ENCODE measurements at regions not wholly inside any gene's neighbourhood (a gene's known extent, or its start where the extent isn't known, plus 50 kb on each side); places are given as distances from the start of the nearest gene placed in this dataset.

DNA sequence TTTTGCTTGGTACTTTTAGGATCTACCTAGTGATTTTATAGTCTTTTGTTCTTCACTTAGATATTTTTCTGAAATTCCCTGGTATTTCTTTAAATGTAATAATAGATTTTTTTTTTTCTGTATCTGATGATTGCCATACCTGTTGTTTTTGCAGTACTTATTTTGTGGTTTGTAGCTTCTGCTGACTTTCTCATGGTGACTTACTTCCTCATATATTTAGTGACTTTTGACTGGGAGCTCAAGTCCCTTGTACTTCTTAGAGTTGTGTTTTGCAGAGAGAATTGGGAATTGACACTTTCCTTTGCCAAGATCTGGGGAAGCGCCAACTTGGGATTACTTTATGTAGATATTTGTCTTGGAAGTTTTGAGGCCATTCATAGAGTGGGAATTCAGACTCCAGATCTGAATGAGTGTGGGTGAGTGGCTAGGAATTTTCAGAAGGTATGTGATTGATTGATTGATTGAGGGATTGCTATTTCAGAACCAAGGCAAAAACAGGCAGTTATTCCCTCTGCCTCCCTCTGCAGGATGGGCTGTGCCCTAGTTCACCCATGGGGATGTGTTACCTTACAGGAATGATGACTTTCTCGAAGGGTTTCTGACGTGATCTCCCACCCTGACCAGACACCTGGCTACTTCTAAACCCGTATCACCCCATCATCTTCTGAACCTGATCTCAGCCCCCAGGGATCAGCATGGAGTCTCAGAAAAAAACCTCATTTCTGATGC is 219.5 kb downstream of the URB2 start:
- peaks cover 13% of the 10 kb centered on the region for H3K27me3 Mint-ChIP-seq (ENCODE audit: low read depth)
- ATAC-seq (no peak), DNase-seq (no peak)
- H3K4me1 Mint-ChIP-seq (ENCODE audit: low read depth) = peaks cover 3% of the 10 kb centered on the region
- no peaks in the 10 kb centered on the region for H3K36me3 Mint-ChIP-seq (ENCODE audit: insufficient read depth)
- no peak overlapping the region for H3K4me3 Mint-ChIP-seq
- H3K9me3 Mint-ChIP-seq = no peaks in the 10 kb centered on the region

DNA sequence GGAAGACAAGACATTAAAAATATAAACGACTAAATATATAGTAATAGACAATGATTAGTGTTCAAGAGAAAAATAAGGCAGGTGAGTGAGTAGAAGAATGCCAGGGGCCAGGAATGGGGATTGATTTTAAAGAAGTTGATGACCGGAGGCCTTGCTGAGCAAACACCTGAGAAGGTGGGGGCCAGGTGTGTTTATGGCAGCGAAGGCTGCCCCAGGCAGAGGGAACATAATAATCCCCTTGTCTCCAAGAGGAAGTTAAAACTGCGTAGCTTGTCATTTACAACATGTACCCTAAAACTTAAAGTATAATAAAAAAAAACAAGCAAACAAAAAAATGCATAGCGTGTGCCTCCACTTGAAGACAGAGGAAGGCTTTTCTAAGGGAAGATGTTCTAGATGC is 220.3 kb downstream of the URB2 start:
- no peak for ATAC-seq
- peaks cover 1% of the 10 kb centered on the region for H3K4me1 Mint-ChIP-seq (ENCODE audit: low read depth)

DNA sequence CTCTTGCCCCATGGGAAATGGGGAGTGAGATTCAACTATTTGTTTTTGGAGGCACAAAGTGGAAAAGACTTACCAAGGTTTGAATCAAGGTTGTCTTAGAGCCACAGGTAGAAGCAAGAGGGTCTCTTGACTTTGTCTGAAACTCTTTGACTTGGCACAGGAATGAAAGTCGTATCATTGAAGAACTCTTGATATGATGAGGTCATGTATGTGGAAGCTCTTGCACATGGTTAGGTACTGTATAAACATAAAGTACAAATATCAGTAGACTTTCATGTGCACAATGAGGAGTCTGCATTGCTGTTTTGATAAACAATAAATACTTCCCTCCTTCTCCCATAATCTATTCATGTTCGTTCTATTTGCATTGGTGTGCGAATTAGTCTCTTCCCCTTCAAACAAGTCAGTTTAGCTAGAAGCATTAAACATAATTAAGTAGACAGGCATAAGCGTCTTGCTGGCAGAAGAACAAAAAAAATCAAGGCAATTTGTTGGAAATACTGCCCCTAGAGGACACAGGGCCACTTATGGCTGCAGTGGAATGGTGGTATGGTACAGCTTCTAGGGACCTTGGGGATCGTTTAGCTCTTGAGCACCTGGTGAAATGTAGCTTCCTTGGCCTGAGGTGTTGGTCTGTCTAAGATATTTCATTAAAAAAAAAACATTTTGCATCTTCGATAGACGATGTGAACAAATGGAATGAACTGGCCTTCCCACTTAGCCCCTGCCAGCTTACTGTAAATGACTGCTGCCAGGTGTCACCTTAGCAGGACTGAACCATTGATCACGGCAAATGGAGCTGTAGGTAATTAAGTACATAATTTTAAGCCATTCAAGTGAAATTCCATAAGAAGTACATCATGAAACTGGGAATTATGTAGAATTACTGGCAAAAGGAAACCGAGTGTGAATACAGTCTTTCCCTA is 218.0 kb upstream of the GALNT2 start:
- peaks cover 12% of the 10 kb centered on the region for H3K27me3 Mint-ChIP-seq (ENCODE audit: low read depth)
- H3K4me3 Mint-ChIP-seq = no peak overlapping the region
- no peaks in the 10 kb centered on the region for H3K36me3 Mint-ChIP-seq (ENCODE audit: insufficient read depth)
- ATAC-seq (no peak), DNase-seq (no peak)
- H3K4me1 Mint-ChIP-seq (ENCODE audit: low read depth) = no peaks in the 10 kb centered on the region
- H3K9me3 Mint-ChIP-seq = no peaks in the 10 kb centered on the region

More for the DNA sequence above, 220.3 kb downstream of the URB2 start:
- Mint-ChIP-seq H3K9me3 (no peaks in the 10 kb centered on the region), H3K27me3 (ENCODE audit: low read depth) (peaks cover 11% of the 10 kb centered on the region), H3K4me3 (no peak overlapping the region), H3K36me3 (ENCODE audit: insufficient read depth) (no peaks in the 10 kb centered on the region)
- DNase-seq = no peak

DNA sequence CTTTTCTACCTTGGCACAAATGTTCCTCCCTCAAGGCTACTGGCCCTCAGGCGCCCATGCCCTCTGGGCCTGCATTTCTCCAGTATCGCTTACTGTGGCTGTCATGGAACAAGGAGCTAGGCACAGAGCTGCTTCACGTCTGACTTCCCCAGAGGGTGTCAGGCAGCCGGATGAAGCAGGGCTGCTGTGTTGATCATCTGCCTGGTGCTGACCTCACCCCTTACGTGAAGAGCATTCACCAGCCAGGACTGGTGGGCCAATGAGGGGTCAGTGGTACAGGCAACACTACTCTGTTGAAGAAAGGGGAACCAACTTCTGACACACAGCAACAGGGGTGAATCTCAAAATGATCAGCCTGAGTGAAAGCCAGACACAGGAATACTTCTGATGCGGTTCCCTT is 215.5 kb upstream of the GALNT2 start:
- no peaks in the 10 kb centered on the region for H3K9me3 Mint-ChIP-seq
- H3K4me3 Mint-ChIP-seq = no peak overlapping the region
- peaks cover 2% of the 10 kb centered on the region for H3K27me3 Mint-ChIP-seq (ENCODE audit: low read depth)
- DNase-seq (no peak), ATAC-seq (no peak)
- H3K36me3 Mint-ChIP-seq (ENCODE audit: insufficient read depth) = no peaks in the 10 kb centered on the region
- peaks cover 6% of the 10 kb centered on the region for H3K4me1 Mint-ChIP-seq (ENCODE audit: low read depth)

DNA sequence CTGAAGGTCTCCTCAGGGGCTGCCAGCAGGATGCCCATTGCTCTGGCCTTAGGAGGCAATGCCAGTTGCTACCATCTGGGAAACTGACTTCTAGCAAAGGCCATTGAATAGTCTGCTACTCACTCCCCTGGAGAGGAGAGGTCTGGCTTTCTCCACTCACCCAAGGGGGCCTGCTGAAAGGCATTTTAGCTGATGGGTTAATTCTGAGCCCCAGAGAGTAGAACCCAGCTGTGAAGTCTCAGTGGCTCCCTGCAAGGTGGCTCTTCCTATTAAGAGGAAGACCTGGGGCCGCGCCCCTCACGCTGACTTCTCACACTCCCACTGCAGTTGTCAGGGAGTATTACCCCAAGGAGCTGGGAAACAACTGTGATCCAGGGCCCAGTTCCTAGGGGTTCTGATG is 213.3 kb upstream of the GALNT2 start:
- no peak for DNase-seq
- Mint-ChIP-seq H3K27me3 (ENCODE audit: low read depth) (peaks cover 2% of the 10 kb centered on the region), H3K4me1 (ENCODE audit: low read depth) (peaks cover 6% of the 10 kb centered on the region), H3K9me3 (no peaks in the 10 kb centered on the region), H3K36me3 (ENCODE audit: insufficient read depth) (no peaks in the 10 kb centered on the region), H3K4me3 (no peak overlapping the region)
- ATAC-seq = no peak

DNA sequence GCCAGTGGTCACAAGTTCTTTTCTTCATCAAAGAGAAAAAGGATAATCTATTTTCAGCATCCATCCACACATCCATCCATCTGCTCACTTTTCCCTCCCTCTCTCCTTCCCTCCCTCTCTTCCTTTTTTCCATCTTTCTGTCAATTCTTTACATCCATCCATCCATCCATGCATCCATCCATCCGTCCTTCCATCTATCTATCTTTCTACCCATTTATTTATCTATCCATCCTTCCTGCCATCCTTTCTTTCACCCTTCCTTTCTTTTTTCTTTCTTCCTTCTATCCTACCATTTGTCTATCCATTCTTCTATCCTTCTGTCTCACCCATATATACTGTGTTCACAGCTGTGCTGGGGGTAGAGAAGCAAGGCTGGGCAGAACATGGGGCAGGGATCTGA is 212.4 kb upstream of the GALNT2 start:
- Mint-ChIP-seq H3K9me3 (no peaks in the 10 kb centered on the region), H3K4me1 (ENCODE audit: low read depth) (peaks cover 6% of the 10 kb centered on the region), H3K27me3 (ENCODE audit: low read depth) (peaks cover 2% of the 10 kb centered on the region), H3K4me3 (no peak overlapping the region), H3K36me3 (ENCODE audit: insufficient read depth) (no peaks in the 10 kb centered on the region)
- ATAC-seq (no peak), DNase-seq (no peak)

DNA sequence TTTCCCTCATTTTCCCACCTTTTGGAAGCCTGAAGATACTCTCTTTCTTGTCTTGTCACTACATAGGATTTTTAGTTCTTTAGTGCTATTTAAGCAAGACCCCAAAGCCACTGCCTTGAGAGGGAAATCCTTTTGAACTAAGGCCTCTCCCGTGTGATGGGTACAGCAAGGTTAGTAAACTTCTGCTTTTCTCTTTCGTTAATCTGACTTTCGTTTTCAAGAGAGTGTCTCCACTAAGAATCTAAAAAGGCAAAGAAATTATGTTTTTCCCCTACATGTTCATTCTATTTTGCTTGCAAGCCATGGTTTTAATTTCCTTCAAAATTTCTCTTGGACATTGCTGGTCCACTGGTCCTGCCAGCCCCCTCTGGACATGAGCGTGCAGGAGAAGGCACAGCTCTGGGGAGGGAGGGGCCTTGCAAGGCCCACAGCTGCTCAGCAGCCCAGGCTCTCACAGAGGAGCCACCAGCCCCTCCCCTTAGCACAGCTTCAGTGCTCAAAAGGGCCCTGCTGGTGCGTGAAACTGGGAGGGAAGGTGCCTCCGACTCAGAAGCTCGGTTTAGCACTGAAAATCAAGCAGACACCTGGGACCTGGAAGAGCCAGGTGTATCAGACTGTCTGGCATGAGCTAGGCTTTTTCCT is 210.9 kb upstream of the GALNT2 start:
- DNase-seq = no peak
- Mint-ChIP-seq H3K4me1 (ENCODE audit: low read depth) (peaks cover 6% of the 10 kb centered on the region), H3K36me3 (ENCODE audit: insufficient read depth) (no peaks in the 10 kb centered on the region), H3K9me3 (no peaks in the 10 kb centered on the region), H3K27me3 (ENCODE audit: low read depth) (peaks cover 2% of the 10 kb centered on the region), H3K4me3 (peak overlapping the region; percentile 41)
- ATAC-seq = peak; percentile 76 to 77

DNA sequence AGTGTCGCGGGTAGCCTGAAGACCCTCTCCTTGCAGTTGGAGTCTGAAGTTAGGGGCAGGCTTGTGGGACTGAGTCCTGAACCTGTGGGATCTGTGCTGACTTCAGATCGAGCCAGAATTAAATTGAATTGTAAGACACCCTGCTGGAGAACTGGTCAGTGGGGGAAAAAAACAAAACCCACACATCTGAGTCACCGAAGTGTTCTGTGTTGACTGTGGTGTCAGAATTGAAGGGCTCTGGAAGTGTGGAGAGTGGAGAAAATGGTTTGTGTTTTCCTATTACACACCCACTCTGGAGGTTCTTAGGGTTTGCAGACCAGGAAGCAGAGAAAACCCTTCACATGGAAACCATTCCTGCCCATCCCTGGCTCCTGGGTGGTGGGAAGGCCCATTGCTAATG is 209.5 kb upstream of the GALNT2 start:
- H3K9me3 Mint-ChIP-seq = no peaks in the 10 kb centered on the region
- H3K36me3 Mint-ChIP-seq (ENCODE audit: insufficient read depth) = no peaks in the 10 kb centered on the region
- H3K27me3 Mint-ChIP-seq (ENCODE audit: low read depth) = no peaks in the 10 kb centered on the region
- peaks cover 6% of the 10 kb centered on the region for H3K4me1 Mint-ChIP-seq (ENCODE audit: low read depth)
- H3K4me3 Mint-ChIP-seq = no peak overlapping the region
- ATAC-seq = no peak
- DNase-seq = no peak

DNA sequence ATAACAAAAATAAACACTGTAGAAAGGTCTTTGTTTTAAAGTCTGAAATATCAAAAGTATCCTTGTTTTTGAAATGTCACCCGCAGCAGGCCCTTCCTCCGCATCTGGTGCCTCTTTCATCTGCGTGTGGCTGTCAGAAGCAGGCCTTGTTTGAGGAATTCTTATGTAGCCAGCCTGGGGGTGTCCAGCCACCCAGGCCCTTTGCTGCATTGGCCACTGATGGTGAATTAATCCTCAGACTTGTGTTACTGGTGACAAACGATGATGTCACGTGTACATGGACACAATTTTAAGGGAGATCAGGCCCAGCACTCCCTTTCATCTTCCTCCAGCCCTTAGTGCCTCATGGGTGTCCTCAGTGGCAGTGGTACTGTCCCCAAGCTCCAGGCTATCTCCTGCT is 208.0 kb upstream of the GALNT2 start:
- DNase-seq = no peak
- Mint-ChIP-seq H3K4me1 (ENCODE audit: low read depth) (peaks cover 6% of the 10 kb centered on the region), H3K4me3 (no peak overlapping the region), H3K27me3 (ENCODE audit: low read depth) (no peaks in the 10 kb centered on the region), H3K9me3 (no peaks in the 10 kb centered on the region), H3K36me3 (ENCODE audit: insufficient read depth) (no peaks in the 10 kb centered on the region)
- no peak for ATAC-seq

DNA sequence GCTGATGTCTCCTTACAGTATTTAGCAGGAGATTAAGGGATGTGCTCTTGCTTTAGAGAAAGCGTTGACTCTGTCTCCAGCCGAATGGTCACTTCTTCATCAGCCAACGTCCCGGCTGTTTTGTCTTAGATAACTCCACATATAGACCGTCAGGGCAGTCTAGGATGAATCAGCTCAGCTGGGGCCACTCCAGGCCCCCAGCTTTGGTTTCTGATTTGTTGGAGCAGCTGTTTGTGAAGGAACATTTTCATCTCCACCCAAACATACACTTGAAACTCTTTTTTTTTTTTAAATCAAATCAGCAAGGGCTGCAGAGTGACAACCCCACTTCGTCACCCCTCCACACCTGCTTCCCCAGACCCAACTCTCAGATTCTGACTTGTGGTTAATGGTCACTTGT is 206.1 kb upstream of the GALNT2 start:
- H3K36me3 Mint-ChIP-seq (ENCODE audit: insufficient read depth) = no peaks in the 10 kb centered on the region
- no peak for ATAC-seq
- H3K27me3 Mint-ChIP-seq (ENCODE audit: low read depth) = no peaks in the 10 kb centered on the region
- no peak for DNase-seq
- H3K9me3 Mint-ChIP-seq = no peaks in the 10 kb centered on the region
- H3K4me3 Mint-ChIP-seq = no peak overlapping the region
- peaks cover 3% of the 10 kb centered on the region for H3K4me1 Mint-ChIP-seq (ENCODE audit: low read depth)

DNA sequence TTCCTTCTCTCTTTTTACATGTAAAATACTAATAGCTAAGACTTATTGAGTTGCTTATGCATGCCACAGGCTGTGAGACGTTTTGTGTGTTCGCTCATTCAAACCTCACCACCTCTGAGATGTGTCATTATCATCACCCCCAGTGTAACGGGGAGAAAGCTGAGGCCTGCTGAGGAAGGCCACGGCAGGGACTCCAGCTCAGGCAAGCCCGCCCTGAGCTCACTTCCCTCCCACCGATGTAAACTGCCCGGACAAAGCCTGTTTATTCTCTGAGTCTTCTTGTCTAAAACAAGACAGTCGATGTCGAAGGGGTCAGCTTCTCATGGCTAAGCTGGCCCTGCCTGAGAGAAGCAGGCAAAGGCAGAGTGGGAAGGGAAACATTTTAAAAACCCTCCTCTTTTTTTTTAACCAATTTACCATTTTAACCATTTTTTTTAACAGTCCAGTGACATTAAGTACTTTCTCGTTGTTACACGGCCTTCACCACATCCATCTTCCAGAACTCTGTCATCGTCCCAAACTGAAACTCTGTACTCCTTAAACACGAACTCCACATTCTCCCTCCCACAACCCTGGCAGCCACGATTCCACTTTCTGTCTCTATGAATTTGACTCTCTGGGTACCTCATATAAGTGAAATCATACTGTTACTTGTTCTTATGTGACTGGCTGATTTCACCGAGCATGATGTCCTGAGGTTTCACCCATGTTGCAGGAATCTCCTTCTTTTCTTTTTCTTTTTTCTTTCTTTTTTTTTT is 204.8 kb upstream of the GALNT2 start:
- Mint-ChIP-seq H3K27me3 (ENCODE audit: low read depth) (peaks cover 4% of the 10 kb centered on the region), H3K9me3 (no peaks in the 10 kb centered on the region), H3K4me1 (ENCODE audit: low read depth) (no peaks in the 10 kb centered on the region), H3K36me3 (ENCODE audit: insufficient read depth) (no peaks in the 10 kb centered on the region), H3K4me3 (no peak overlapping the region)
- DNase-seq (no peak), ATAC-seq (no peak)

DNA sequence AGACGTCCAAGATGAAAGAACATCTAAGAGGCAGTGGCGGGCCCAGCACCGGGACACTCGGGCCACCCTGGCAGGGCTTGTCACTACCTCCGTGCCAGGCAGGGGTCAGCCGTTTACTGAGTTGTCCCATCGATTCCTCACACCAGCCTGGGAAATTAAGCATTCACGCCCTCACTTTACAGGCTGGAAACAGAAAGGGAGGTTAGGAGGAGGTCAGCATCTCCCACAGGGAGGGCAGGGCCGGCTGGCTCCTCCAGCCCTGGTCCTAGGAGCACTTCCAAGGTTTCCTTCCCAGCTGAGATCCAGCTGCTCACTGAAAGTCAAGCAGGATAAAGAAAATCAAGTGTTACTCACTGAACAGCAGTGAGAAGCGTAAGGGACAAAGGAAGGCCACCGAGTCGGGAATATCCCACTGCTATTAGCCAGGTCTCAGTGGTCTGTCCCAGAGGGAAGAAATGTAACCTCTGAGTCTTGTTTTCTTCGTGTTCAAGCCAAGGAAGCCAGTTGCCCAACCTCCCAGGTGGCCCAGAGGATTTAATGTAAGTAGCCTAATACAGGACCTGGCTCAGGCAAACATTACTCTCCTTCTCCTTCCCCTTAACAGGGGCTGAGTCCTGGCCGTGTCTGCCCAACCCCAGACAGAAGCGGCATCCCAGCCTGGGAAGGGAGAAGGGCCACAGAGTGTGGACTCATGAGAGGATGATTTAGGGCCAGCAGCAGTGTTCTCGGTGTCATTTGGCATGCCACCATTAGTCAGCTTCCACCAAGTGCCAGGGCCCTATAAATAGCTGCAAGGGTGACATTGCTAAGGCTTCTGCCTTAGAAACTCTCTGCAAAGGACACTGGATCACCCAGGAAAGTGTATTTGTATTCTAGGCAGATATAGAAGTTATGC is 203.1 kb upstream of the GALNT2 start:
- no peaks in the 10 kb centered on the region for H3K4me1 Mint-ChIP-seq (ENCODE audit: low read depth)
- DNase-seq (no peak), ATAC-seq (no peak)
- no peaks in the 10 kb centered on the region for H3K9me3 Mint-ChIP-seq
- no peak overlapping the region for H3K4me3 Mint-ChIP-seq
- no peaks in the 10 kb centered on the region for H3K36me3 Mint-ChIP-seq (ENCODE audit: insufficient read depth)
- H3K27me3 Mint-ChIP-seq (ENCODE audit: low read depth) = peaks cover 4% of the 10 kb centered on the region

DNA sequence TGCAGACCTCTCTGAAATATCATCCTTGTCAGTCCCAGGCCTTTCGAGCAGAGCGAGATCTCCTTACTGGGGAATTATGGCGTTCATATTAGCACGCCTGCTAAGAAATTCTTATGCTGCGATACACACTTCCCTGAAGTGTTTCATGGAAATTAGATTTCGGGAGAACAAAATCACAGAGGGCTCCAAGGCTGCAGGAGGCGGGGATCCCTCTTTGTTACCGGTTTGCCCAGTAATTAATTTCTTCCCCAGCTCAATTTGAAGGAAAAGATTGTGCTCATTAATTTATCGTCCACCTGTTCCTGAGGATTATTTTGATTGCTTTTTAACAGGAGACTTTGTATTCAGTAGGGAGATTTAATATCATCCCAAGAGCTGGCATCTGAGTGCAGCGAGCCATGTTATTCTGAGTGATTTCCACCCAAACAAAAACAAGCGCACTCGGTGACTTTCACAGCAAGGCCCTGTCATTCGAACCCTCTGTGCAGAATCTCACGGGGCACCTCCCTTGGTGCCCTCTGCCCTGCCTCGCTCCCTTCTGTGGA is 202.3 kb upstream of the GALNT2 start:
- no peaks in the 10 kb centered on the region for H3K9me3 Mint-ChIP-seq

More for the DNA sequence above, 202.3 kb upstream of the GALNT2 start:
- Mint-ChIP-seq H3K27me3 (ENCODE audit: low read depth) (peaks cover 4% of the 10 kb centered on the region), H3K4me1 (ENCODE audit: low read depth) (no peaks in the 10 kb centered on the region), H3K4me3 (no peak overlapping the region), H3K36me3 (ENCODE audit: insufficient read depth) (no peaks in the 10 kb centered on the region)
- no peak for DNase-seq
- no peak for ATAC-seq

Measured in activated T-cell treated with anti-CD3 and anti-CD28 coated beads, Interleukin-2, amount 50 U/mL, for 4 hours (primary cell).